ENCODE measurements at regions not wholly inside any gene's neighbourhood (a gene's known extent, or its start where the extent isn't known, plus 50 kb on each side); places are given as distances from the start of the nearest gene placed in this dataset.

DNA sequence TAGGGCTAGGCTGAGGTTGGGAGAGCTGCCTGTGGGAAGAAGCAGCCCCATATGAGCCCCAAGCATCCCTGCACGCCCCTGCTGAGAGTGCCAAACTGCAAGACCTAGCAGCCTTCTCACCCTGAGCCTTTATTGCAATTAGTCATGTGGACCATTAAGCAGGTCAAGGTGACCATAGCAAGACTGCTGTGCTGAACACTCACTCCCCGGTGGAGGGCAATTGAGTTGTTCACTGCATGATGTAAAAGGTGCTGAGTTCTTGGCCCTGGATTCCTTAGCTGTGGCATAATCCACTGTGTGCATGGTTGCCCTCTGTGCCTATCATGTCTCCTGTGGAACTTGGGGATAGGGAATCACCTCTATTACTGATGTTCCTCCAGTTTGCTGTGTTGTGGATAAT, 131.1 kb downstream of the FOXD1 start:
- Histone ChIP-seq H3K9me1 (replicated peaks; ENCODE audit: control insufficient read depth, extremely low read depth, insufficient read depth, low read length) (no peaks in the 10 kb centered on the region), H3K4me3 (replicated peaks in 1 of 3; ENCODE audit: insufficient read depth in 1 of 3, low read depth in 1 of 3, low read length in 3 of 3) (no peak overlapping the region), H3K4me2 (ENCODE audit: insufficient read depth, low read length) (no peak overlapping the region), H3K27ac (ENCODE audit: insufficient read depth, low read depth, low read length) (no peak overlapping the region), H3K9me3 (replicated peaks; ENCODE audit: control insufficient read depth, insufficient read depth, low read length) (no peaks in the 10 kb centered on the region), H3K36me3 (ENCODE audit: control insufficient read depth in 2 of 2, extremely low read depth in 1 of 2, insufficient read depth in 2 of 2, low read length in 2 of 2) (no peaks in the 10 kb centered on the region), H2AFZ (ENCODE audit: low read depth, low read length) (no peak overlapping the region), H4K20me1 (replicated peaks; ENCODE audit: control insufficient read depth, extremely low read depth, insufficient read depth, low read length) (no peaks in the 10 kb centered on the region), H3K79me2 (ENCODE audit: control insufficient read depth, insufficient read depth, low read length) (no peaks in the 10 kb centered on the region), H3K9ac (replicated peaks; ENCODE audit: extremely low read depth, insufficient read depth, low read length) (no peak overlapping the region), H3K27me3 (ENCODE audit: control insufficient read depth in 2 of 2, insufficient read depth in 2 of 2, low read length in 2 of 2) (peaks cover 61 to 72% of the 10 kb centered on the region in 2 experiments), H3K4me1 (ENCODE audit: control insufficient read depth, extremely low read depth, insufficient read depth, low read length) (no peaks in the 10 kb centered on the region)
- dilution Hi-C loops (cut with MboI; ENCODE audit: extremely low pct_ligation_motif_present, low sequenced_read_pairs), result no loop called here
- TF ChIP-seq POLR2AphosphoS5 (IDR thresholded peaks at IDR 0.05; ENCODE audit: insufficient read depth, low read depth, low read length) (no peak), EZH2 (IDR thresholded peaks at IDR 0.05; ENCODE audit: borderline replicate concordance, low read depth, low read length, severe bottlenecking) (no peak), MYC (IDR thresholded peaks at IDR 0.05; ENCODE audit: low read depth, low read length) (no peak), FOS (IDR thresholded peaks at IDR 0.05; ENCODE audit: borderline replicate concordance, insufficient read depth, low read length) (no peak), GATA2 (IDR thresholded peaks at IDR 0.05; ENCODE audit: insufficient read depth, insufficient read length, low read depth, low read length) (no peak)
- TF ChIP-seq, protein P1, sequence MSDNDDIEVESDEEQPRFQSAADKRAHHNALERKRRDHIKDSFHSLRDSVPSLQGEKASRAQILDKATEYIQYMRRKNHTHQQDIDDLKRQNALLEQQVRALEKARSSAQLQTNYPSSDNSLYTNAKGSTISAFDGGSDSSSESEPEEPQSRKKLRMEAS (IDR thresholded peaks at IDR 0.05; ENCODE audit: insufficient read depth, insufficient read length), result no peak
- TF ChIP-seq, protein P2, sequence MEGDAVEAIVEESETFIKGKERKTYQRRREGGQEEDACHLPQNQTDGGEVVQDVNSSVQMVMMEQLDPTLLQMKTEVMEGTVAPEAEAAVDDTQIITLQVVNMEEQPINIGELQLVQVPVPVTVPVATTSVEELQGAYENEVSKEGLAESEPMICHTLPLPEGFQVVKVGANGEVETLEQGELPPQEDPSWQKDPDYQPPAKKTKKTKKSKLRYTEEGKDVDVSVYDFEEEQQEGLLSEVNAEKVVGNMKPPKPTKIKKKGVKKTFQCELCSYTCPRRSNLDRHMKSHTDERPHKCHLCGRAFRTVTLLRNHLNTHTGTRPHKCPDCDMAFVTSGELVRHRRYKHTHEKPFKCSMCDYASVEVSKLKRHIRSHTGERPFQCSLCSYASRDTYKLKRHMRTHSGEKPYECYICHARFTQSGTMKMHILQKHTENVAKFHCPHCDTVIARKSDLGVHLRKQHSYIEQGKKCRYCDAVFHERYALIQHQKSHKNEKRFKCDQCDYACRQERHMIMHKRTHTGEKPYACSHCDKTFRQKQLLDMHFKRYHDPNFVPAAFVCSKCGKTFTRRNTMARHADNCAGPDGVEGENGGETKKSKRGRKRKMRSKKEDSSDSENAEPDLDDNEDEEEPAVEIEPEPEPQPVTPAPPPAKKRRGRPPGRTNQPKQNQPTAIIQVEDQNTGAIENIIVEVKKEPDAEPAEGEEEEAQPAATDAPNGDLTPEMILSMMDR (IDR thresholded peaks at IDR 0.05; ENCODE audit: extremely low read depth in 1 of 2, insufficient read depth in 1 of 2, low read depth in 1 of 2, low read length in 2 of 2), result no peak
- no TSS peak for BruUV-seq (replicated peaks)
- FAIRE-seq, result no peak
- ChIA-PET CTCF (no interaction called here), POLR2A (no interaction called here)
- intact Hi-C loops (cut with micrococcal nuclease), result no loop called here
- DNase-seq (ENCODE audit: low read depth, low spot score), result no peak
